ENCODE measurements at regions not wholly inside any gene's neighbourhood (a gene's known extent, or its start where the extent isn't known, plus 50 kb on each side); places are given as distances from the start of the nearest gene placed in this dataset.

DNA sequence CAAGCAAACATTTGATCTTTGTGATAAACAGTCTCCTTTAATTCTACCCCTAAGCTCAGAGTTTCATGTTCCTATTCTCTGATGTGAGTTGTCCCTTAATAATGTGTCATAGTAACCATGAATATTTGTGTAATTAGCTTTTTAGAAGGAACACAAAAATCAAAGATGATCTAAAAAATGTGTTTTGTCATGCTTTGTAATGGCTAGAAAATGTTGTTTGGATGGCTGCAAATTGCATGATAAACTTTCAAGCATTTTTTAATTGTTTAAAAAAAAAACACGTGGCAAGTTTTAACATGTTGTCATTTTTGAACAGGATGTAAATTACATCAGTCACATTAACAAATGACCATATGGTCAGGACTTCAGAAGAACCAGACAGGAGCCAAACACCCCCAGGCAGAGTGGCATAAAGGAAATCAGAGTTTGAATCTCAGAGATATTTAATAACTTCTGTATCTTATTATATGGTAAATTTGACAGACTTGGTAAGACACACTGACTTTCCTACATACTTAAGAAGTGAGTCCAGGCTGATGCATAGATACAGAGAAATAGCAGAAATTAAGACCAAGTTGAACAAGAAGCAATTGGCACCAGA lies 223.9 kb upstream of the VEGFC start:
- TF ChIP-seq, protein P1, sequence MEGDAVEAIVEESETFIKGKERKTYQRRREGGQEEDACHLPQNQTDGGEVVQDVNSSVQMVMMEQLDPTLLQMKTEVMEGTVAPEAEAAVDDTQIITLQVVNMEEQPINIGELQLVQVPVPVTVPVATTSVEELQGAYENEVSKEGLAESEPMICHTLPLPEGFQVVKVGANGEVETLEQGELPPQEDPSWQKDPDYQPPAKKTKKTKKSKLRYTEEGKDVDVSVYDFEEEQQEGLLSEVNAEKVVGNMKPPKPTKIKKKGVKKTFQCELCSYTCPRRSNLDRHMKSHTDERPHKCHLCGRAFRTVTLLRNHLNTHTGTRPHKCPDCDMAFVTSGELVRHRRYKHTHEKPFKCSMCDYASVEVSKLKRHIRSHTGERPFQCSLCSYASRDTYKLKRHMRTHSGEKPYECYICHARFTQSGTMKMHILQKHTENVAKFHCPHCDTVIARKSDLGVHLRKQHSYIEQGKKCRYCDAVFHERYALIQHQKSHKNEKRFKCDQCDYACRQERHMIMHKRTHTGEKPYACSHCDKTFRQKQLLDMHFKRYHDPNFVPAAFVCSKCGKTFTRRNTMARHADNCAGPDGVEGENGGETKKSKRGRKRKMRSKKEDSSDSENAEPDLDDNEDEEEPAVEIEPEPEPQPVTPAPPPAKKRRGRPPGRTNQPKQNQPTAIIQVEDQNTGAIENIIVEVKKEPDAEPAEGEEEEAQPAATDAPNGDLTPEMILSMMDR (IDR thresholded peaks at IDR 0.05; ENCODE audit: low read depth, low read length), result no peak
- TF ChIP-seq EZH2phosphoT487 (IDR thresholded peaks at IDR 0.05; ENCODE audit: low read depth), result no peak
